ENCODE measurements at regions not wholly inside any gene's neighbourhood (a gene's known extent, or its start where the extent isn't known, plus 50 kb on each side); places are given as distances from the start of the nearest gene placed in this dataset.

GRCh38 chr6:85068221-85068620, 303.8 kb upstream of the TBX18 start:
- no peak for DNase-seq
- Mint-ChIP-seq H3K9me3 (peaks cover 0 to 12% (median 3%) of the 10 kb centered on the region in 7 donors), H3K4me1 (peaks cover 0 to 4% (median 0%) of the 10 kb centered on the region in 4 donors), H3K27me3 (no peaks in the 10 kb centered on the region), H3K27ac (no peak overlapping the region), H3K4me3 (no peak overlapping the region), H3K36me3 (no peaks in the 10 kb centered on the region)
- Histone ChIP-seq H3K27ac (ENCODE audit: insufficient read depth, low read length, poor library complexity, severe bottlenecking) (no peak overlapping the region), H3K27me3 (ENCODE audit: control insufficient read depth, insufficient read depth, low read length) (no peaks in the 10 kb centered on the region), H3K4me3 (ENCODE audit: low read depth, low read length) (no peak overlapping the region), H3K9me3 (ENCODE audit: control insufficient read depth in 2 of 2, low read length in 2 of 2) (no peaks in the 10 kb centered on the region), H3K36me3 (ENCODE audit: control insufficient read depth, insufficient read depth, low read length) (no peaks in the 10 kb centered on the region), H3K4me1 (ENCODE audit: control insufficient read depth, insufficient read depth, low read length, poor library complexity, severe bottlenecking) (no peaks in the 10 kb centered on the region)
- ATAC-seq (ENCODE audit: low read depth in 2 of 2): no peak

GRCh38 chr6:85066266-85066665, 301.9 kb upstream of the TBX18 start:
- H3K27me3 ChIP-seq (ENCODE audit: control insufficient read depth, insufficient read depth, low read length): no peaks in the 10 kb centered on the region
- DNase-seq (no peak), ATAC-seq (ENCODE audit: low read depth in 2 of 2) (no peak)
- H3K4me1 Mint-ChIP-seq: peaks cover 0 to 4% (median 0%) of the 10 kb centered on the region in 4 donors
- H3K9me3 ChIP-seq (ENCODE audit: control insufficient read depth in 2 of 2, low read length in 2 of 2): no peaks in the 10 kb centered on the region
- no peaks in the 10 kb centered on the region for H3K4me1 ChIP-seq (ENCODE audit: control insufficient read depth, insufficient read depth, low read length, poor library complexity, severe bottlenecking)
- no peak overlapping the region for H3K27ac ChIP-seq (ENCODE audit: insufficient read depth, low read length, poor library complexity, severe bottlenecking)
- H3K9me3 Mint-ChIP-seq: peaks cover 0 to 10% (median 5%) of the 10 kb centered on the region in 7 donors
- H3K27me3 Mint-ChIP-seq: no peaks in the 10 kb centered on the region
- no peaks in the 10 kb centered on the region for H3K36me3 Mint-ChIP-seq
- H3K4me3 ChIP-seq (ENCODE audit: low read depth, low read length): no peak overlapping the region
- no peaks in the 10 kb centered on the region for H3K36me3 ChIP-seq (ENCODE audit: control insufficient read depth, insufficient read depth, low read length)
- no peak overlapping the region for H3K4me3 Mint-ChIP-seq
- no peak overlapping the region for H3K27ac Mint-ChIP-seq

- no peak for DNase-seq
- Histone ChIP-seq H3K4me1 (ENCODE audit: control insufficient read depth, insufficient read depth, low read length, poor library complexity, severe bottlenecking) (no peaks in the 10 kb centered on the region), H3K4me3 (ENCODE audit: low read depth, low read length) (no peak overlapping the region), H3K27me3 (ENCODE audit: control insufficient read depth, insufficient read depth, low read length) (no peaks in the 10 kb centered on the region), H3K27ac (ENCODE audit: insufficient read depth, low read length, poor library complexity, severe bottlenecking) (no peak overlapping the region), H3K9me3 (ENCODE audit: control insufficient read depth in 2 of 2, low read length in 2 of 2) (no peaks in the 10 kb centered on the region), H3K36me3 (ENCODE audit: control insufficient read depth, insufficient read depth, low read length) (no peaks in the 10 kb centered on the region)
- H3K4me1 Mint-ChIP-seq: peaks cover 0 to 4% (median 0%) of the 10 kb centered on the region in 4 donors
- H3K4me3 Mint-ChIP-seq: no peak overlapping the region
- H3K36me3 Mint-ChIP-seq: no peaks in the 10 kb centered on the region
- ATAC-seq (ENCODE audit: low read depth in 2 of 2): no peak
- peaks cover 0 to 10% (median 5%) of the 10 kb centered on the region in 7 donors for H3K9me3 Mint-ChIP-seq
- no peaks in the 10 kb centered on the region for H3K27me3 Mint-ChIP-seq
- no peak overlapping the region for H3K27ac Mint-ChIP-seq
Measured at GRCh38 chr6:85065831-85066230, 301.4 kb upstream of the TBX18 start.

GRCh38 chr6:85063611-85064010, 299.2 kb upstream of the TBX18 start:
- no peak overlapping the region for H3K27ac Mint-ChIP-seq
- H3K4me3 Mint-ChIP-seq: no peak overlapping the region
- ATAC-seq (ENCODE audit: low read depth in 2 of 2) (no peak), DNase-seq (no peak)
- H3K27ac ChIP-seq (ENCODE audit: insufficient read depth, low read length, poor library complexity, severe bottlenecking): no peak overlapping the region
- no peaks in the 10 kb centered on the region for H3K36me3 Mint-ChIP-seq
- H3K4me3 ChIP-seq (ENCODE audit: low read depth, low read length): no peak overlapping the region
- H3K27me3 ChIP-seq (ENCODE audit: control insufficient read depth, insufficient read depth, low read length): no peaks in the 10 kb centered on the region
- H3K9me3 ChIP-seq (ENCODE audit: control insufficient read depth in 2 of 2, low read length in 2 of 2): no peaks in the 10 kb centered on the region
- no peaks in the 10 kb centered on the region for H3K36me3 ChIP-seq (ENCODE audit: control insufficient read depth, insufficient read depth, low read length)
- H3K9me3 Mint-ChIP-seq: peaks cover 0 to 10% (median 3%) of the 10 kb centered on the region in 7 donors
- H3K4me1 Mint-ChIP-seq: no peaks in the 10 kb centered on the region
- H3K27me3 Mint-ChIP-seq: peaks cover under 1% of the 10 kb centered on the region
- no peaks in the 10 kb centered on the region for H3K4me1 ChIP-seq (ENCODE audit: control insufficient read depth, insufficient read depth, low read length, poor library complexity, severe bottlenecking)

GRCh38 chr6:85062884-85063283, 298.5 kb upstream of the TBX18 start:
- H3K36me3 Mint-ChIP-seq: no peaks in the 10 kb centered on the region
- peaks cover 0 to 10% (median 3%) of the 10 kb centered on the region in 7 donors for H3K9me3 Mint-ChIP-seq
- no peak overlapping the region for H3K4me3 Mint-ChIP-seq

GRCh38 chr6:85058806-85059205, 294.4 kb upstream of the TBX18 start:
- Mint-ChIP-seq H3K27ac (no peak overlapping the region), H3K4me1 (no peaks in the 10 kb centered on the region), H3K27me3 (peaks cover 4% of the 10 kb centered on the region), H3K4me3 (no peak overlapping the region), H3K36me3 (no peaks in the 10 kb centered on the region), H3K9me3 (peaks cover 0 to 14% (median 3%) of the 10 kb centered on the region in 7 donors)
- Histone ChIP-seq H3K4me3 (ENCODE audit: low read depth, low read length) (no peak overlapping the region), H3K27ac (ENCODE audit: insufficient read depth, low read length, poor library complexity, severe bottlenecking) (no peak overlapping the region), H3K36me3 (ENCODE audit: control insufficient read depth, insufficient read depth, low read length) (no peaks in the 10 kb centered on the region), H3K4me1 (ENCODE audit: control insufficient read depth, insufficient read depth, low read length, poor library complexity, severe bottlenecking) (no peaks in the 10 kb centered on the region), H3K9me3 (ENCODE audit: control insufficient read depth in 2 of 2, low read length in 2 of 2) (no peaks in the 10 kb centered on the region), H3K27me3 (ENCODE audit: control insufficient read depth, insufficient read depth, low read length) (no peaks in the 10 kb centered on the region)
- ATAC-seq (ENCODE audit: low read depth in 2 of 2) (no peak), DNase-seq (no peak)

More at GRCh38 chr6:85062884-85063283, 298.5 kb upstream of the TBX18 start:
- Mint-ChIP-seq H3K4me1 (no peaks in the 10 kb centered on the region), H3K27me3 (peaks cover 4% of the 10 kb centered on the region), H3K27ac (no peak overlapping the region)
- no peaks in the 10 kb centered on the region for H3K27me3 ChIP-seq (ENCODE audit: control insufficient read depth, insufficient read depth, low read length)
- H3K27ac ChIP-seq (ENCODE audit: insufficient read depth, low read length, poor library complexity, severe bottlenecking): no peak overlapping the region
- H3K36me3 ChIP-seq (ENCODE audit: control insufficient read depth, insufficient read depth, low read length): no peaks in the 10 kb centered on the region
- ATAC-seq (ENCODE audit: low read depth in 2 of 2) (no peak), DNase-seq (no peak)
- H3K4me3 ChIP-seq (ENCODE audit: low read depth, low read length): no peak overlapping the region
- no peaks in the 10 kb centered on the region for H3K4me1 ChIP-seq (ENCODE audit: control insufficient read depth, insufficient read depth, low read length, poor library complexity, severe bottlenecking)
- H3K9me3 ChIP-seq (ENCODE audit: control insufficient read depth in 2 of 2, low read length in 2 of 2): no peaks in the 10 kb centered on the region

GRCh38 chr6:85050149-85050548, 285.8 kb upstream of the TBX18 start:
- Mint-ChIP-seq H3K4me3 (no peak overlapping the region), H3K27ac (no peak overlapping the region), H3K36me3 (no peaks in the 10 kb centered on the region), H3K4me1 (no peaks in the 10 kb centered on the region), H3K9me3 (peaks cover 0 to 8% (median 5%) of the 10 kb centered on the region in 7 donors), H3K27me3 (no peaks in the 10 kb centered on the region)
- Histone ChIP-seq H3K4me3 (ENCODE audit: low read depth, low read length) (no peak overlapping the region), H3K4me1 (ENCODE audit: control insufficient read depth, insufficient read depth, low read length, poor library complexity, severe bottlenecking) (no peaks in the 10 kb centered on the region), H3K27me3 (ENCODE audit: control insufficient read depth, insufficient read depth, low read length) (no peaks in the 10 kb centered on the region), H3K9me3 (ENCODE audit: control insufficient read depth in 2 of 2, low read length in 2 of 2) (no peaks in the 10 kb centered on the region), H3K36me3 (ENCODE audit: control insufficient read depth, insufficient read depth, low read length) (no peaks in the 10 kb centered on the region), H3K27ac (ENCODE audit: insufficient read depth, low read length, poor library complexity, severe bottlenecking) (no peak overlapping the region)
- DNase-seq: no peak
- no peak for ATAC-seq (ENCODE audit: low read depth in 2 of 2)

- Mint-ChIP-seq H3K36me3 (no peaks in the 10 kb centered on the region), H3K4me3 (no peak overlapping the region), H3K9me3 (peaks cover 0 to 6% (median 4%) of the 10 kb centered on the region in 7 donors), H3K4me1 (no peaks in the 10 kb centered on the region), H3K27ac (no peak overlapping the region), H3K27me3 (no peaks in the 10 kb centered on the region)
- Histone ChIP-seq H3K27ac (ENCODE audit: insufficient read depth, low read length, poor library complexity, severe bottlenecking) (no peak overlapping the region), H3K36me3 (ENCODE audit: control insufficient read depth, insufficient read depth, low read length) (no peaks in the 10 kb centered on the region), H3K4me3 (ENCODE audit: low read depth, low read length) (no peak overlapping the region), H3K27me3 (ENCODE audit: control insufficient read depth, insufficient read depth, low read length) (no peaks in the 10 kb centered on the region), H3K9me3 (ENCODE audit: control insufficient read depth in 2 of 2, low read length in 2 of 2) (no peaks in the 10 kb centered on the region), H3K4me1 (ENCODE audit: control insufficient read depth, insufficient read depth, low read length, poor library complexity, severe bottlenecking) (no peaks in the 10 kb centered on the region)
- ATAC-seq (ENCODE audit: low read depth in 2 of 2): no peak
- no peak for DNase-seq
Measured at GRCh38 chr6:85049282-85049681, 284.9 kb upstream of the TBX18 start.

Measured in CD4-positive, CD25-positive, alpha-beta regulatory T cell (primary cell).